GM12878 (cell line): ENCODE measurements at regions not wholly inside any gene's neighbourhood (a gene's known extent, or its start where the extent isn't known, plus 50 kb on each side); places are given as distances from the start of the nearest gene placed in this dataset.
"Not testable (repeated sequence)": the region's sequence is repeated elsewhere in the genome, so short reads cannot be mapped to it uniquely, and the experiment has no call there.

Source experiments
- ATAC-seq: fragments of 200-7000 bp; cut with Tn5 transposase; 3 replicates; pipeline ENCODE4 v1.9.1; 2020; ENCODE audit warnings: mild to moderate bottlenecking, moderate library complexity
- BruUV-seq: library from RNA; stranded (reverse); fragments of 400-500 nt; replicated peaks from 2 replicates; lab custom pipeline; 2021; lab: Mats Ljungman, UMichigan
- CTCF ChIA-PET: fragments of 300-600 bp; sonication (Branson Sonifier 250); formaldehyde crosslinking; extraction: SDS; loops from one replicate; lab custom pipeline; 2021; ENCODE audit warnings: inconsistent platforms; lab: Yijun Ruan, JAX
- POLR2A ChIA-PET: fragments of 350-600 bp; formaldehyde crosslinking; extraction: SDS; loops from one replicate; lab custom pipeline; 2021; ENCODE audit warnings: inconsistent platforms; lab: Charles Lee
- RAD21 ChIA-PET: fragments of 300-600 bp; sonication (Branson Sonifier 250); formaldehyde crosslinking; loops from one replicate; lab custom pipeline; 2023; ENCODE audit warnings: antibody characterized with exemption; ENCODE audit not compliant: unreplicated experiment; lab: Charles Lee
- SMC1A ChIA-PET: fragments of 300-600 bp; sonication (Branson Sonifier 250); formaldehyde crosslinking; loops from one replicate; lab custom pipeline; 2023; ENCODE audit not compliant: unreplicated experiment, uncharacterized antibody; lab: Charles Lee
- DNase-seq: peaks from one replicate; pipeline ENCODE4 v3.0.0-alpha.2; 2011; ENCODE audit warnings: low read depth, low spot score
- FAIRE-seq: peaks from 3 replicates; lab custom pipeline; 2011; peaks lifted over from hg19 to GRCh38; lab: Jason Lieb, UNC
- H2AFZ ChIP-seq: 2 replicates; pipeline ENCODE4 v1.6.0; 2011; ENCODE audit warnings: low read depth, low read length, control low read depth; ENCODE audit not compliant: control insufficient read depth
- H3K27ac ChIP-seq: 2 replicates; pipeline ENCODE4 v1.5.1; 2011; ENCODE audit warnings: control low read depth; ENCODE audit not compliant: control insufficient read depth, insufficient read depth
- H3K27me3 ChIP-seq, 2 experiments: replicated peaks in 1 of 2; 2 replicates each; pipeline versions ENCODE4 v1.6.0 to v1.6.1; 2011; ENCODE audit warnings: low read length in 1 of 2; ENCODE audit not compliant: control insufficient read depth in 2 of 2, insufficient read depth in 2 of 2
- H3K36me3 ChIP-seq, 2 experiments: 2 replicates each; pipeline ENCODE4 v1.5.1; 2011; ENCODE audit warnings: low read length in 1 of 2; ENCODE audit not compliant: control insufficient read depth in 2 of 2, insufficient read depth in 2 of 2
- H3K4me1 ChIP-seq: 2 replicates; pipeline ENCODE4 v1.6.1; 2011; ENCODE audit warnings: mild to moderate bottlenecking, low read length, moderate library complexity, mixed read lengths; ENCODE audit not compliant: control insufficient read depth, insufficient read depth
- H3K4me2 ChIP-seq: 2 replicates; pipeline ENCODE4 v1.6.0; 2011; ENCODE audit warnings: control low read depth; ENCODE audit not compliant: control insufficient read depth, insufficient read depth
- H3K4me3 ChIP-seq: fragments of 200-600 bp; sonication (generic); 2 replicates; pipeline ENCODE4 v1.5.1; 2016
- H3K79me2 ChIP-seq: 2 replicates; pipeline ENCODE4 v1.6.0; 2011; ENCODE audit warnings: low read length; ENCODE audit not compliant: control insufficient read depth, insufficient read depth
- H3K9ac ChIP-seq: 2 replicates; pipeline ENCODE4 v1.8.0; 2011; ENCODE audit warnings: low read length, control low read depth, mixed read lengths; ENCODE audit not compliant: control insufficient read depth, insufficient read depth
- H3K9me3 ChIP-seq: replicated peaks from 3 replicates; pipeline ENCODE4 v1.5.1; 2011; ENCODE audit warnings: mild to moderate bottlenecking, low read length; ENCODE audit not compliant: control insufficient read depth, insufficient read depth
- H4K20me1 ChIP-seq: 2 replicates; pipeline ENCODE4 v1.6.0; 2011; ENCODE audit not compliant: control insufficient read depth, insufficient read depth
- EP300 ChIP-seq, 2 experiments: fragments of 150-350 bp in 1 of 2; IDR thresholded peaks; 2 replicates each; pipeline ENCODE4 v1.6.1; 2011 to 2012; ENCODE audit warnings: low read depth in 2 of 2, low read length in 2 of 2, borderline replicate concordance in 1 of 2, improper control_type of control experiment in 1 of 2, inconsistent platforms in 1 of 2; ENCODE audit not compliant: control insufficient read depth in 1 of 2
- SP1 ChIP-seq: IDR thresholded peaks from one replicate; pipeline ENCODE4 v1.6.1; 2011; ENCODE audit warnings: low read depth, low read length
- ZNF622 ChIP-seq: fragments of 450-650 bp; IDR thresholded peaks from 2 replicates; pipeline ENCODE4 v1.6.1; 2017; ENCODE audit warnings: mild to moderate bottlenecking, inconsistent platforms
- whole genome bisulfite sequencing: methylation state at CpG from one replicate; pipeline ENCODE4 v1.1.6; 2016; ENCODE audit warnings: low lambda C conversion rate; ENCODE audit not compliant: insufficient replicate concordance, insufficient coverage; ENCODE audit errors: missing lambda C conversion rate; 5-methylcytosine and 5-hydroxymethylcytosine counted together
- in situ Hi-C: fragments of 300-500 bp; cut with MboI; formaldehyde crosslinking; loops from 9 replicates; pipeline ENCODE4 v1.14.3; 2018; ENCODE audit warnings: mixed read lengths
- intact Hi-C: fragments of 100-400 bp; cut with micrococcal nuclease; formaldehyde crosslinking; loops from one replicate; pipeline ENCODE4 v1.14.2; 2022; ENCODE audit not compliant: unreplicated experiment
- TF ChIP-seq, protein P1 (sequence below): fragments of 450-650 bp; IDR thresholded peaks from 2 replicates; pipeline ENCODE4 v1.6.1; 2018; ENCODE audit warnings: borderline replicate concordance, mild to moderate bottlenecking; ENCODE audit not compliant: partially characterized antibody

DNA sequence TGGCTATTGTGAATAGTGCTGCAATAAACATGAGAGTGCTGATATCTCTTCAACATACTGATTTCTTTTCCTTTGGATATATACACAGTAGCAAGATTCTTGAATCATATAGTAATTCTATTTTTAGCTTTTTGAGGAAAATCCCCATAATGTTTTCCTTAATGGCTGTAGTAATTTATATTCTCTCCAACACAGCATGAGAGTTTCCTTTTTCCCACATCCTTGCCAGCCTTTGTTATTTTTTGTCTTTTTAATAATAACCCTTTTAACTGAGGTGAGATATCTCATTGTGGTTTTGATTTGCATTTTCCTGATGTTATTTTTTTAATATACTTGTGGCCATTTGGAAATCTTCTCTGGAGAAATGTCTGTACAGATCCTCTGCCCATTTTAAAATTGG, 132.6 kb downstream of the PRL start:
- Histone ChIP-seq H3K4me2 (no peak overlapping the region), H2AFZ (no peak overlapping the region)
- TF ChIP-seq ZNF622 (no peak), EP300 (IDR thresholded peaks at IDR 0.05; ENCODE audit: borderline replicate concordance in 1 of 2, control insufficient read depth in 1 of 2, low read depth in 2 of 2, low read length in 2 of 2) (no peak), SP1 (no peak)
- TF ChIP-seq, protein P1, sequence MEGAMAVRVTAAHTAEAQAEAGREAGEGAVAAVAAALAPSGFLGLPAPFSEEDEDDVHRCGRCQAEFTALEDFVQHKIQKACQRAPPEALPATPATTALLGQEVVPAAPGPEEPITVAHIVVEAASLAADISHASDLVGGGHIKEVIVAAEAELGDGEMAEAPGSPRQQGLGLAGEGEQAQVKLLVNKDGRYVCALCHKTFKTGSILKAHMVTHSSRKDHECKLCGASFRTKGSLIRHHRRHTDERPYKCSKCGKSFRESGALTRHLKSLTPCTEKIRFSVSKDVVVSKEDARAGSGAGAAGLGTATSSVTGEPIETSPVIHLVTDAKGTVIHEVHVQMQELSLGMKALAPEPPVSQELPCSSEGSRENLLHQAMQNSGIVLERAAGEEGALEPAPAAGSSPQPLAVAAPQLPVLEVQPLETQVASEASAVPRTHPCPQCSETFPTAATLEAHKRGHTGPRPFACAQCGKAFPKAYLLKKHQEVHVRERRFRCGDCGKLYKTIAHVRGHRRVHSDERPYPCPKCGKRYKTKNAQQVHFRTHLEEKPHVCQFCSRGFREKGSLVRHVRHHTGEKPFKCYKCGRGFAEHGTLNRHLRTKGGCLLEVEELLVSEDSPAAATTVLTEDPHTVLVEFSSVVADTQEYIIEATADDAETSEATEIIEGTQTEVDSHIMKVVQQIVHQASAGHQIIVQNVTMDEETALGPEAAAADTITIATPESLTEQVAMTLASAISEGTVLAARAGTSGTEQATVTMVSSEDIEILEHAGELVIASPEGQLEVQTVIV = no peak
- TF ChIP-seq, all 136 proteins: peak for 0
- no peak overlapping the region for H3K27ac ChIP-seq
- in situ Hi-C loops = no loop called here
- FAIRE-seq = no peak
- ChIA-PET RAD21 (interaction anchor here (0.6 kb wide), 1 partner anchor 306 kb away, joined by 3 read pairs; no protein-coding TSS in a partner anchor), CTCF (interaction anchor here (0.6 kb wide), 1 partner anchor 170 kb away, joined by 3 read pairs; no protein-coding TSS in a partner anchor), POLR2A (interaction anchor here (0.6 kb wide), 1 partner anchor 1260 kb away, joined by 5 read pairs; no protein-coding TSS in a partner anchor), SMC1A (no interaction called here)
- no peaks in the 10 kb centered on the region for H3K27me3 ChIP-seq
- no peak for DNase-seq
- no peaks in the 10 kb centered on the region for H4K20me1 ChIP-seq
- H3K4me3 ChIP-seq = no peak overlapping the region
- no peak for ATAC-seq
- no peak overlapping the region for H3K9ac ChIP-seq
- no peaks in the 10 kb centered on the region for H3K36me3 ChIP-seq
- H3K79me2 ChIP-seq = no peaks in the 10 kb centered on the region
- H3K9me3 ChIP-seq = no peaks in the 10 kb centered on the region
- intact Hi-C loops = no loop called here
- H3K4me1 ChIP-seq = no peaks in the 10 kb centered on the region
- no TSS peak for BruUV-seq

DNA sequence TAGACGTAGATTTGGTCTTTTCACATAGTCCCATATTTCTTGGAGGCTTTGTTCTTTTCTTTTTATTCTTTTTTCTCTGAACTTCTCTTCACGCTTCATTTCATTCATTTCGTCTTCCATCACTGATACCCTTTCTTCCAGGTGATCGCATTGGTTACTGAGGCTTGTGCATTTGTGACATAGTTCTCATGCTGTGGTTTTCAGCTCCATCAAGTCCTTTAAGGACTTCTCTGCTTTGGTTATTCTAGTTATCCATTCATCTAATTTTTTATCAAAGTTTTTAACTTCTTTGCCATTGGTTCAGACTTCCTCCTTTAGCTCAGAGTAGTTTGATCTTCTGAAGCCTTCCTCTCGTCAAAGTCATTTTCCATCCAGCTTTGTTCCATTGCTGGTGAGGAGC, 125.8 kb downstream of the PRL start:
- POLR2A ChIA-PET, H3K79me2 ChIP-seq, H4K20me1 ChIP-seq, H3K27me3 ChIP-seq, H3K27ac ChIP-seq, H3K9ac ChIP-seq, H3K4me3 ChIP-seq, H3K4me2 ChIP-seq, RAD21 ChIA-PET, H3K36me3 ChIP-seq, FAIRE-seq, ATAC-seq, CTCF ChIA-PET, intact Hi-C loops, BruUV-seq, in situ Hi-C loops, H2AFZ ChIP-seq, DNase-seq, H3K4me1 ChIP-seq, H3K9me3 ChIP-seq: not testable (repeated sequence)
- SMC1A ChIA-PET = interaction anchor here (0.6 kb wide), 1 partner anchor 614 kb away, joined by 3 read pairs; no protein-coding TSS in a partner anchor
- WGBS = 27% methylated on average over 4 of the region's 5 CpGs

DNA sequence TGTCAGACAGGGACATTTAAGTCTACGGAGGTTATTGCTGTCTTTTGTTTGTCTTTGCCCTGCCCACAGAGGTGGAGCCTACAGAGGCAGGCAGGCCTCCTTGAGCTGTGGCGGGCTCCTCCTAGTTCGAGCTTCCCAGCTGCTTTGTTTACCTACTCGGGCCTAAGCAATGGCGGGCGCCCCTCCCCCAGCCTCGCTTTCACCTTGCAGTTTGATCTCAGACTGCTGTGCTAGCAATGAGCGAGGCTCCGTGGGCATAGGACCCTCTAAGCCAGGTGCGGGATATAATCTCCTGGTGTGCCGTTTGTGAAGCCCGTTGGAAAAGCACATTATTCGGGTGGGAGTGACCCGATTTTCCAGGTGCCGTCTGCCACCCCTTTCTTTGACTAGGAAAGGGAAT, 125.0 kb downstream of the PRL start:
- H3K4me3 ChIP-seq, H3K79me2 ChIP-seq, CTCF ChIA-PET, SMC1A ChIA-PET, H2AFZ ChIP-seq, H3K4me2 ChIP-seq, BruUV-seq, DNase-seq, RAD21 ChIA-PET, H3K27ac ChIP-seq, intact Hi-C loops, ATAC-seq, POLR2A ChIA-PET, H3K36me3 ChIP-seq, H3K27me3 ChIP-seq, in situ Hi-C loops, H3K4me1 ChIP-seq, H3K9ac ChIP-seq, H4K20me1 ChIP-seq, H3K9me3 ChIP-seq, FAIRE-seq: not testable (repeated sequence)
- whole genome bisulfite sequencing = 74% methylated on average over 15 of the region's 15 CpGs
